SK-N-SH treated with all-trans-retinoic acid at 6 μM for 48 hours (cell line): ENCODE measurements at regions not wholly inside any gene's neighbourhood (a gene's known extent, or its start where the extent isn't known, plus 50 kb on each side); places are given as distances from the start of the nearest gene placed in this dataset.
A peak's percentile ranks its signal among the peaks of the same experiment; 100 is the strongest.

ENCODE experiments used
- ATAC-seq: fragments of 200-7000 bp; cut with Tn5 transposase; 3 replicates; pipeline ENCODE4 v1.9.1; 2020; ENCODE audit warnings: mild to moderate bottlenecking, moderate library complexity
- ARNTL ChIP-seq: fragments of 450-650 bp; formaldehyde crosslinking; IDR thresholded peaks from 2 replicates; pipeline ENCODE4 v1.5.0; 2020; ENCODE audit warnings: low read depth, mild to moderate bottlenecking, moderate library complexity, borderline replicate concordance
- ESRRG ChIP-seq: fragments of 250-450 bp; sonication (Bioruptor Pico); IDR thresholded peaks from 2 replicates; pipeline ENCODE4 v1.6.1; 2021; ENCODE audit warnings: mild to moderate bottlenecking
- GLIS3 ChIP-seq: fragments of 250-450 bp; sonication (Bioruptor Pico); IDR thresholded peaks from 2 replicates; pipeline ENCODE4 v1.5.0; 2020; ENCODE audit warnings: mild to moderate bottlenecking, moderate library complexity
- OSR1 ChIP-seq: fragments of 250-450 bp; sonication (Bioruptor Pico); IDR thresholded peaks from 2 replicates; pipeline ENCODE4 v1.8.0; 2022; ENCODE audit warnings: moderate library complexity, mild to moderate bottlenecking, inconsistent platforms
- PATZ1 ChIP-seq: fragments of 250-450 bp; sonication (Bioruptor Pico); IDR thresholded peaks from 2 replicates; pipeline ENCODE4 v1.8.0; 2020; ENCODE audit warnings: mild to moderate bottlenecking, moderate library complexity, borderline replicate concordance
- PPARA ChIP-seq: fragments of 250-450 bp; sonication (Bioruptor Pico); IDR thresholded peaks from 2 replicates; pipeline ENCODE4 v1.5.0; 2020; ENCODE audit warnings: mild to moderate bottlenecking, borderline replicate concordance
- RARB ChIP-seq: fragments of 250-450 bp; sonication (Bioruptor Pico); IDR thresholded peaks from 2 replicates; pipeline ENCODE4 v1.8.0; 2021; ENCODE audit warnings: mild to moderate bottlenecking, moderate library complexity
- SNAI2 ChIP-seq: fragments of 250-450 bp; sonication (Bioruptor Pico); IDR thresholded peaks from 2 replicates; pipeline ENCODE4 v1.5.0; 2020; ENCODE audit warnings: mild to moderate bottlenecking, moderate library complexity
- TOX ChIP-seq: fragments of 250-450 bp; sonication (Bioruptor Pico); IDR thresholded peaks from 2 replicates; pipeline ENCODE4 v1.8.0; 2021; ENCODE audit warnings: mild to moderate bottlenecking, moderate library complexity, borderline replicate concordance
- ZFP30 ChIP-seq: fragments of 450-650 bp; formaldehyde crosslinking; IDR thresholded peaks from 2 replicates; pipeline ENCODE4 v1.5.0; 2022; ENCODE audit warnings: mild to moderate bottlenecking, moderate library complexity
- ZNF70 ChIP-seq: fragments of 450-650 bp; formaldehyde crosslinking; IDR thresholded peaks from 2 replicates; pipeline ENCODE4 v1.5.0; 2020; ENCODE audit warnings: mild to moderate bottlenecking, moderate library complexity
- ZNF8 ChIP-seq: fragments of 450-650 bp; formaldehyde crosslinking; IDR thresholded peaks from 2 replicates; pipeline ENCODE4 v1.5.0; 2020; ENCODE audit warnings: mild to moderate bottlenecking, moderate library complexity
- TF ChIP-seq, protein P1 (sequence below): fragments of 250-450 bp; sonication (Bioruptor Pico); IDR thresholded peaks from 2 replicates; pipeline ENCODE4 v1.8.0; 2021; ENCODE audit warnings: low read depth, mild to moderate bottlenecking, moderate library complexity, borderline replicate concordance
- TF ChIP-seq, protein P2 (sequence below): fragments of 250-450 bp; sonication (Bioruptor Pico); IDR thresholded peaks from 2 replicates; pipeline ENCODE4 v1.5.0; 2020; ENCODE audit warnings: mild to moderate bottlenecking, moderate library complexity

- TF ChIP-seq ZNF8 (CRISPR knock-in tag) (no peak), PPARA (CRISPR knock-in tag) (no peak), OSR1 (CRISPR knock-in tag) (no peak), TOX (CRISPR knock-in tag) (no peak), ARNTL (CRISPR knock-in tag) (no peak), RARB (no peak)
- TF ChIP-seq, protein P1, sequence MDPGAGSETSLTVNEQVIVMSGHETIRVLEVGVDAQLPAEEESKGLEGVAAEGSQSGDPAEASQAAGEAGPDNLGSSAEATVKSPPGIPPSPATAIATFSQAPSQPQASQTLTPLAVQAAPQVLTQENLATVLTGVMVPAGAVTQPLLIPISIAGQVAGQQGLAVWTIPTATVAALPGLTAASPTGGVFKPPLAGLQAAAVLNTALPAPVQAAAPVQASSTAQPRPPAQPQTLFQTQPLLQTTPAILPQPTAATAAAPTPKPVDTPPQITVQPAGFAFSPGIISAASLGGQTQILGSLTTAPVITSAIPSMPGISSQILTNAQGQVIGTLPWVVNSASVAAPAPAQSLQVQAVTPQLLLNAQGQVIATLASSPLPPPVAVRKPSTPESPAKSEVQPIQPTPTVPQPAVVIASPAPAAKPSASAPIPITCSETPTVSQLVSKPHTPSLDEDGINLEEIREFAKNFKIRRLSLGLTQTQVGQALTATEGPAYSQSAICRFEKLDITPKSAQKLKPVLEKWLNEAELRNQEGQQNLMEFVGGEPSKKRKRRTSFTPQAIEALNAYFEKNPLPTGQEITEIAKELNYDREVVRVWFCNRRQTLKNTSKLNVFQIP (CRISPR knock-in tag), result no peak
- TF ChIP-seq, protein P2, sequence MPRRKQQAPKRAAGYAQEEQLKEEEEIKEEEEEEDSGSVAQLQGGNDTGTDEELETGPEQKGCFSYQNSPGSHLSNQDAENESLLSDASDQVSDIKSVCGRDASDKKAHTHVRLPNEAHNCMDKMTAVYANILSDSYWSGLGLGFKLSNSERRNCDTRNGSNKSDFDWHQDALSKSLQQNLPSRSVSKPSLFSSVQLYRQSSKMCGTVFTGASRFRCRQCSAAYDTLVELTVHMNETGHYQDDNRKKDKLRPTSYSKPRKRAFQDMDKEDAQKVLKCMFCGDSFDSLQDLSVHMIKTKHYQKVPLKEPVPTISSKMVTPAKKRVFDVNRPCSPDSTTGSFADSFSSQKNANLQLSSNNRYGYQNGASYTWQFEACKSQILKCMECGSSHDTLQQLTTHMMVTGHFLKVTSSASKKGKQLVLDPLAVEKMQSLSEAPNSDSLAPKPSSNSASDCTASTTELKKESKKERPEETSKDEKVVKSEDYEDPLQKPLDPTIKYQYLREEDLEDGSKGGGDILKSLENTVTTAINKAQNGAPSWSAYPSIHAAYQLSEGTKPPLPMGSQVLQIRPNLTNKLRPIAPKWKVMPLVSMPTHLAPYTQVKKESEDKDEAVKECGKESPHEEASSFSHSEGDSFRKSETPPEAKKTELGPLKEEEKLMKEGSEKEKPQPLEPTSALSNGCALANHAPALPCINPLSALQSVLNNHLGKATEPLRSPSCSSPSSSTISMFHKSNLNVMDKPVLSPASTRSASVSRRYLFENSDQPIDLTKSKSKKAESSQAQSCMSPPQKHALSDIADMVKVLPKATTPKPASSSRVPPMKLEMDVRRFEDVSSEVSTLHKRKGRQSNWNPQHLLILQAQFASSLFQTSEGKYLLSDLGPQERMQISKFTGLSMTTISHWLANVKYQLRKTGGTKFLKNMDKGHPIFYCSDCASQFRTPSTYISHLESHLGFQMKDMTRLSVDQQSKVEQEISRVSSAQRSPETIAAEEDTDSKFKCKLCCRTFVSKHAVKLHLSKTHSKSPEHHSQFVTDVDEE (CRISPR knock-in tag), result no peak
- ATAC-seq, result peak; percentile 70
These were observed 128.7 kb upstream of the TOP3B start for GRCh38 chr22:22111267-22111751.

DNA sequence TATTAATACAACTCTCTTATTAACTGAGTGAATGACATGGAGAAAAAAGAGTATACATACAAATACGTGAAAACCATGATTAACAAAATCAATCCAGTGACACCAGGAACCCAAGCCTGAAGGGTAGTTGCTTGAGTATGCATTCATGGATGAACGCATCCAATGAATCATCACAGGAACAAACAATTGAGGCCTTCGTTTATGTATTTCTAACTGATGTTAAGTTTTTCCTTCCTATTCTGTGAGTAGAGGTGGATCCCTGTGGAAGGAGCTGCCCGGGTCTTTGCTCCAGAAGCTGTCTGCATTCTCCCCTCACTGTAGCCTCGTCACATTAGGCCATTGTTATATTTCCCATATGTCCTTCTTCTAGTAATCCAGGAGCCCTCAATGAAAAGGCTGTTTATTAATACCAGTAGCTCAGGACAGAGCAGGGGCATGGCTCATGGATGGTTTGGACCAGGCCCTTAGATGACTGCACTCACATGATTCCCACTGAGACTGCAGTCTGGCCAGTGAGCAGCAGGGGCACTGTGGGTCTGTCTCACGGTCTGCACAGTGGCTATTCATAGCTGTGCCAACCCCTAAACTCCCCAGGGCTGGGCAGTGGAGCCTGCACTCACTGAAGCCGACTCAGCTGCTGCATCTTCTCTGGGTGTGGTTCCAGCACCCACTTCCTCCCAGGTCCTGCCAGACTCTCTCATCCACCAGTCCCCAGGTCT is 128.1 kb upstream of the TOP3B start:
- TF ChIP-seq ZNF70 (no peak), ESRRG (no peak), PATZ1 (no peak)

GRCh38 chr22:22109693-22110466 is 127.3 kb upstream of the TOP3B start:
- no peak for ATAC-seq
- TF ChIP-seq SNAI2 (CRISPR knock-in tag) (no peak), TOX (CRISPR knock-in tag) (no peak), ZFP30 (CRISPR knock-in tag) (no peak), ZNF70 (no peak), ESRRG (no peak), PATZ1 (no peak), GLIS3 (CRISPR knock-in tag) (no peak)

More for the DNA sequence above, 128.1 kb upstream of the TOP3B start:
- peak; percentile 100 for ATAC-seq

DNA sequence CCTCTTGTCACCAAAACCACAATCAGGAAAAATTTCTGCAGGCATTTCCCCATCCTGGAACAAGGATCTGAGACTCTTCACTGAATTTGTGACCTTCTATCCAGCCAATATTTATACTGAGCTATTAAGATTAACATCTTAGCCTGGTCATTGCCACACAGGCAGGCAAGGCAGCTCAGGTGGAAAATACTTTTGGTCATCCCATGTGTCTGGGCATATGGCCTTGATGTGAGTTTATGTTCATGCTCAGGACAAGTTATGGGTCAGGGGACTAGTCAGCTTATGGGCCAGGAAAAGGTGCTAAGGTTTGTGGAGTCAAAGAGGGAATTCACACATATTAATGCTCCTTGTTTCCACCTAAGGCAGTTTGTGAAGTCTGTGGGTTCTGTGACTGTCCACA is 124.3 kb upstream of the TOP3B start:
- TF ChIP-seq, protein P1 (CRISPR knock-in tag), result no peak
- TF ChIP-seq PATZ1 (no peak), OSR1 (CRISPR knock-in tag) (no peak)
- no peak for ATAC-seq
